HG03575 (cell line): ENCODE measurements at regions not wholly inside any gene's neighbourhood (a gene's known extent, or its start where the extent isn't known, plus 50 kb on each side); places are given as distances from the start of the nearest gene placed in this dataset.
"Not testable (repeated sequence)": the region's sequence is repeated elsewhere in the genome, so short reads cannot be mapped to it uniquely, and the experiment has no call there.

Experiments used
- ATAC-seq: cut with Tn5 transposase; IDR thresholded peaks from one replicate; pipeline ENCODE4 v1.9.1; 2021; ENCODE audit not compliant: unreplicated experiment, insufficient number of reproducible peaks, low FRiP score; ENCODE audit errors: extremely low read depth

DNA sequence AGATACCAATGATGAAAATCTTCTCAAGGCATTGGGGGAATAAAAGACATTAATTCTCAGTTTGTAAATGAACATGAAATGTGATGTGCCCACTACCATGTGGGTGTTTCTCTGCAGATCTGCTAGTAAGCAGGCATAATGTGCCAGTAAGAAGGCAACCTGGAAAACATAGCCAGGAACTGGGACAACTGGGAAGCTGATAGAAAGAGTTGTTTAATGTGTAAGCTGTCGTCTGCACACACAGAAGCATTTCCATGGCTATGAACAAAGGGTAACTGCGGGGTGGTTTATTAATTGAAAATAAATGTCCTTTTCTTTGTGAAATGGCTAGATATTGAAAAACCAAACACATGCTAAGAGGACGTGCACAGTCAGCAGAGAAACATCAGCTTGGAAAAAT is 52.0 kb downstream of the ZC3H11B start:
- ATAC-seq, result no peak

DNA sequence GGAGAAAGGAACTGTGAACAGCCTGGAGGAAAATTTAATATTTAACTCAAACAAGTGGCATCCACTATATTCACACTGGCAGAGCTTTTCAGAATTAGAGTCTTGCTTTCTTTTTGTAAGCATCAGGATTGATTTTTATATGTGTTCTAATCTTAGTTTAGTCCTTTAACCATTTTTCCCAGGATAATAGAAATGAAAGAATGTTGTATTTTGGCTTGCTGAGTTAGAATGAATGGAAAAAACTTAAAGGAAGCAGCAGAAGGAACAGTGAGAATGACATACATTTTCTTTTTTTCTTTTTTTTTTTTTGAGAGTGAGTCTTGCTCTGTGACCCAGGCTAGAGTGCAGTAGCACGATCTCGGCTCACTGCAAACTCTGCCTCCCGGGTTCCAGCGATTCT is 53.0 kb downstream of the ZC3H11B start:
- no peak for ATAC-seq

- ATAC-seq, result no peak
Observed at GRCh38 chr1:219555806-219556205, 57.1 kb downstream of the ZC3H11B start.

DNA sequence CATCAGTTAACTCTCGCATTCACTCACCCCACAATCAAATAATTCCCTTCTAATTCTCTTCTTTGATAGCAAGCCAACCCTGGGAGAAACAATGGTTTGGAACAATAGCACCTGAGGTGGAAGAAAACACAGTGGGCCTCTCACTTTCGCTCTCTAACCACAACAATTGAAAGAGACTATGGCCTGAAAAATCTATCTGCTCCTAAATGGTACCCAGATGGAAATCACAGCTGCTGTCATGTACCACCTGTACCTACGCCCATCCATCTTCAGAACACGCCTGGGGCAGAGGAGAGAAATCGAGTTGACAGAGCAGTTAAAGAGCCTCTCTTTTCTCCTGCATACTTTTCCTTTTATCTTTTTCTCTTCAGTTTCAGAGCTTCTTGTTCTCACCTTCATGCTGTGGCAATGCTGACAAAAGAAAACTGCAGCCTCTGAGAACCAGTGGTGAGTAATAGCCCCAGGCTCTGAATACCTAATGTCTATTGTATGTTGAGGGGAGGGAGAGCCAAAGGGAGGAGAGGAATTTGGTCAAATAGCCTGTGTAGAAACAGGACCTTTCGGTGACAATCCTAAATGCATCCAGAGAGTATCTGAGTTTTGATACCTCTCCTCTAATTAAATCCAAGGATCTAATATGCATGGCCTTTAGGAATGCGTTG is 57.7 kb downstream of the ZC3H11B start:
- ATAC-seq, result no peak

DNA sequence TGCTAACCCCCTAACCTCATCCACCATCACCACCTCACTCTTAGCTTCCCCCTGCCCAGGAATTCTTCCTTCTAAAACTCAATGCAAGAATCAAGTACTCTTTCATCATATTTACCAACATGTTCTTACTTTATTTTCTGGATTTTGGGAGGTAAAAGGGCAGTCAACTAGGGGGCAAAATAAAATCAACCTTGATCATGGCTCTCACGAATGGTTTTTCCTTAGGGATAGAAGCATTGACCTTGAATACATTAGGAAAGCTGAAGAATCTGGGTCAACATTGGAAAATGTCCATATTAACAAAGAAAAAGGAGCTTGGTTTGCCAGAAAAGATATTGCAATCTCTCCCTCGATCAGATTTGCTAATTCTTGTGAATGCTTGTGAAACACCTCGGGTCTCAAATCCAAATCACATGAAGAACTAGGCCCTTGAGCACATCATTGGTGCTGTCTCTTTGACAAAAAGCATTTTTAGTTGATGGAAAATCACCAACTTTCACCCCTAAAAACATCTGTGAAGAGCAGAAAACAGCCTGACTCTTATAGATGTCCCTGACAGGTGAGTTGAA is 58.9 kb downstream of the ZC3H11B start:
- no peak for ATAC-seq

DNA sequence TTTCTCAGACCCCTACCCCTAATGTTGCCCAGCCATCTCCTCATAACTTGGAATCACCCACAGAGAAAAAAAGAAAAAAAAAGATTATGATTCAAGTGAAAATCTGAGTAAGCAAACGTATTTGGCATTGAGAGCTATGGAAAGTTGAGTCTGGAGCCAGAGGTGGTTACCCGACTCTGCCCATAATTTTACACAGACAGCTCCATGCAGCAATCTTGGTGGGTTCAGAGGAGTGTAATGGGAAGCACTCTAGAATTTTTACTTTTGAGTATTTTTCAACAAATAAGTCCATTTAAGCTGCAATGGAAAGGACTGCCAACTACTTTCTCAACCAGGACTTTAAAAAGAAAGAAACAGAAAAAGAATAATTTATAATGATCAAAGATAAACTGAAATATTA is 62.7 kb downstream of the ZC3H11B start:
- ATAC-seq, result no peak

DNA sequence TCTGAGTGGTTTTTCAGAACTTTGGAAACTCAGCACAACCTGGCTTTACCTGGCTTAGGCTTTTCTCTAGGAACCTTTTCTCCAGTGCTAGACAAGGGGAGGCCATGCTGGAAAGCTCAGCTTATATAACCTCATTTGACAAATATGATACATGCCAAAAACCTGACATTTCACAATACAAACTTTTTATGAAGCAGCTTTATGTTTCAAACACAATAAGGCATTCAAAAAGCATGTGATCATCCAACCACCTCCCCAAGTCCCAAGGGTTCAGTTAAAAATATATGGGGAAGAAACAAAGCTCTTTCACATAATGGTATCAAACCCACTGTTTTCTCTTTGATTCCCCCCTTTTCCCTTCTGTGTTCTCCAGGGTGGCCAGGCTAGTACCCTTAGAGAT is 63.7 kb downstream of the ZC3H11B start:
- ATAC-seq, result no peak

GRCh38 chr1:219548386-219548785 is 64.5 kb downstream of the ZC3H11B start:
- no peak for ATAC-seq

DNA sequence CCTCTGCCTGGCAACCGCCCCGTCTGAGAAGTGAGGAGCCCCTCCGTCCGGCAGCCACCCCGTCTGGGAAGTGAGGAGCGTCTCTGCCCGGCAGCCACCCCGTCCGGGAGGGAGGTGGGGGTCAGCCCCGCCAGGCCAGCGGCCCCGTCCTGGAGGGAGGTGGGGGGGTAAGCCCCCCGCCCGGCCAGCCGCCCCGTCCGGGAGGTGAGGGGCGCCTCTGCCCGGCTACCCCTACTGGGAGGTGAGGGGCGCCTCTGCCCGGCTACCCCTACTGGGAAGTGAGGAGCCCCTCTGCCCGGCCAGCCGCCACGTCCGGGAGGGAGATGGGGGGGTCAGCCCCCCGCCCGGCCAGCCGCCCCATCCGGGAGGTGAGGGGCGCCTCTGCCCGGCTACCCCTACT is 67.1 kb downstream of the ZC3H11B start:
- not testable (repeated sequence) for ATAC-seq

DNA sequence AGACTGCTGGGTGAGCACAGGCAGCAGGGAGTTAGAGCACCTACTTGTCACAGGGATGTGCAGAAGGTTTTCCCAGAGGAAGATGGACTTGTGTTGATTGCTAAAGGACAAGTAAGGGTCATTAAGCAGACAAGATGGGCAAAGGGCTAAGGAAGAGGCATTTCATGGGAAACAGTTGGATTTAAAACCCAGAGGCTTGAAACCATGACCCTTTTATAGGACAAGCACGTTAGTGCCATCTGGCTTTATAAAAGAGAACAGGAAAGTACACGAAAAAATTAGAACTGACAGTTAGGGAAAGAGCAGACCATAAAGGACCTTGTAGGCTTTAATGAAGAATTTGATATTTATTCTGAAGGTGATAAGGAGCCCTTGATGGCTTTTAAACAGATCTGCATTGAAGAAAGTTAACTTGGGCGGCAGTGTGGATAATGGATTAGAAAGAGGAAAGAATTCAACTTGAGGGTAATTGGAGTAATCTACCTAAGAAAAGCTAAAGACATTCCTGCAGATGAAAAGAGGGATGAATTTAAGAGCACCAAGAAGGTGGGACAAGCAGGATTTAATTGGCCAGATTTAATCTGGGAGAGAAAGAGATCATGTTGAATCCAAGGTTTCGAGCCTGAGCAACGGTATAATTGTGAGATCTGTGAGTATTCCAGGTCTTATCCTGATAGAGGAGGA is 68.6 kb downstream of the ZC3H11B start:
- no peak for ATAC-seq

GRCh38 chr1:219542828-219543518 is 69.9 kb downstream of the ZC3H11B start:
- no peak for ATAC-seq

DNA sequence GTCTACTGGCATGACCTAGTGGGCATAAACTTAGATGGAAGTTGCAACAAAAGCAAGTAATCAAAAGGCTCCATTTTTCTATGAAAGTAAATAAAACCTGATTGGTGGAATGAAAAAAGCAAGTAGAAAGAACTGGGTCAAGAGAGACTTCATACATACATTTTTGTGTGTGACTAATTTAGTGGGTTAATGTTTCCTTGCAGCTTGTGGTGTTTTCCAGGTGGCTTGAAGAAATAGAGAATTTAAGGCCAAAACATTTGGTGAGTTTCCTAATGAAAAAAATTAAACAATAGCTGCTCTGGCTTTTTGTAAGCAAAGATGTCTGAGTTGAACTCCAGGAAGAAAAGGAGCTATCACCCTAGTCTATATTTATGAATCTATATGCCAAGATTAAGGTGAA is 71.0 kb downstream of the ZC3H11B start:
- ATAC-seq, result no peak

DNA sequence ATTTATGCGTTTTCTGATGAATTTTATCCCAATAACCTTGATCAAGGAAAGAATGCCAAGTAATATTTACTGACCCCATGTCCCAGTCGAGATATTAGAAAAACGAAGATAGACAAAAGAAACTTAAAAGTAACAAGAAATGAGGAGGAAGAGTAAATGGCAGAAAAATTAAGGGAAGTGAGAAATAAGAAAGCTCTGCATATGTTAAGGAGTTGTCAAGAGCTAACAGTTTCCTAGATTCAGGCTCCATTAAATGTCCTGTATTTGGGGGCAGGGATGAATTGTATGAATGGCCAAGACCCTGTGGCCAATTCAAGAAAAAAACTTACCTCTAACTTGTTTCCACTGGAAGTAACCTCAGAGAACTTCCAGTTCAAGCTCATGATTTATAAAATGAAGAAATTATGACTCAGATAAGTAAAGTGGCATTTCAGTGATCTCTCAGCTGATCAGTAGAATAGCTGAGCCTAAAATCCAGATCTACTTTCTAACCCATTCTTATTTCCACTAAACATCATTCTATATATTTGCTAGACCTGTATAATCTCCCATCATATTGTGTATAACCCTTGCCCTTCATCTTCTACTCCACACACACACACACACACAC is 73.2 kb downstream of the ZC3H11B start:
- no peak for ATAC-seq

- no peak for ATAC-seq
Observed at GRCh38 chr1:219538886-219539285, 74.0 kb downstream of the ZC3H11B start.

GRCh38 chr1:219537223-219537631 is 75.7 kb downstream of the ZC3H11B start:
- ATAC-seq, result no peak

GRCh38 chr1:219536038-219536437 is 76.9 kb downstream of the ZC3H11B start:
- no peak for ATAC-seq

DNA sequence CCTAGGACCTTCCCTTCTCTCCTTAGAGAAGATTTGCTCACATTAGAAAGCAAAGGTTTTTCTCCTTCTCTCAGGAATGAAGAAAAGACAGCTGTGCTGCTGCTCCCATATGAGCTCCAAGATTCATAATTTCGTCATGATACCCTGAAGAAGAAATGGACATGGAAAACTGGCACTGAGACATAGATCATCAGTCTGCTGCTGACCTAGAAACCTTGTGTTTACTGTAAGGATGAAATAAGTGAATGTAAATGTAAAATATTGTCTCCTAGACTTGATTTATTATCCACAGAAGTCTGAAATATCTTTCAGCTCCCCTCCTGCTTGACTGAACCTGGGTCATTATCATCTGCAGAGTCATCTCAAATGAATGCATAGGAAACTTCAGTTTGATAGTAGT is 77.9 kb downstream of the ZC3H11B start:
- no peak for ATAC-seq

GRCh38 chr1:219533280-219533679 is 79.6 kb downstream of the ZC3H11B start:
- no peak for ATAC-seq

DNA sequence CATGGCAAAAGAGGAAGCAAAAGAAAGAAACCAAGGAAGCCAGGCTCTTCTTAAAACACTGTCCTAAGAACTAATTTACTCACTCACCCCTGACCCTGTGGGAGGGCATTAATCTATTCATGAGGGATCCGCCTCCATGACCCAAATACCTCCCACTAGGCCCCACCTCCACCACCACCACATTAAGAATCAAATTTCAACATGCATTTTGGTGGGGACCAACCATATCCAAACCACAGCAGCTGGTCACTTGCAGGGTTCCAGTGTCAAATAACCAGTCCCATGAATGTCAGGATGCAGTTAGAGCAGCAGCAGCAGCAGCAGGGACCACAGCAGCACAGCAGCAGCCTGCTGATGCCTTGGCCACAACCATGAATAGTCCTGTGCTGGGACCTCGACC is 83.8 kb downstream of the ZC3H11B start:
- no peak for ATAC-seq

GRCh38 chr1:219528633-219529032 is 84.3 kb downstream of the ZC3H11B start:
- no peak for ATAC-seq
